ENCODE measurements at regions not wholly inside any gene's neighbourhood (a gene's known extent, or its start where the extent isn't known, plus 50 kb on each side); places are given as distances from the start of the nearest gene placed in this dataset.

DNA sequence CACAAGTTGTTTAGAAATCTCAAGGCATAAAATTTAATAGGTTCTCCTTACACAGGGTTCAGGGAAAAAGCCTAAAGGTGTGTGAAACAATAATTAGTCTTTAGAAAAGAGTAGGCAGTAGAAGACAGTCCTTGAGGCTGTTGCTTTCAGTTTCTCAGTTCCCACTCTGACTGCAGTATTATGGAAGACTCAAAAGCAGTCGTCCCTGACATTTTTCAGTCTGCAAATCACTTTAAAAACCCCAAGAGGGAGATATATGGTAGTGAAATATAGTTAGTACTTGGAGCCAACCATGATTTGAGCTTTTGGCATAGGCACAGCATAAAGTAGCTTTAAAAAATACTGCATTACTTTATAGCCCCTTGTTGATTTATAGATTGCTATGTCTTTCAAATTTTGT lies 299.7 kb downstream of the OLFM3 start:
- H3K9me3 ChIP-seq = no peaks in the 10 kb centered on the region
- intact Hi-C loops (cut with DNase I) = no loop called here
- no peaks in the 10 kb centered on the region for H3K36me3 ChIP-seq
- DNase-seq = no peak
- no peak overlapping the region for H3K4me3 ChIP-seq (replicated peaks in 1 of 3)
- TF ChIP-seq, protein P1, sequence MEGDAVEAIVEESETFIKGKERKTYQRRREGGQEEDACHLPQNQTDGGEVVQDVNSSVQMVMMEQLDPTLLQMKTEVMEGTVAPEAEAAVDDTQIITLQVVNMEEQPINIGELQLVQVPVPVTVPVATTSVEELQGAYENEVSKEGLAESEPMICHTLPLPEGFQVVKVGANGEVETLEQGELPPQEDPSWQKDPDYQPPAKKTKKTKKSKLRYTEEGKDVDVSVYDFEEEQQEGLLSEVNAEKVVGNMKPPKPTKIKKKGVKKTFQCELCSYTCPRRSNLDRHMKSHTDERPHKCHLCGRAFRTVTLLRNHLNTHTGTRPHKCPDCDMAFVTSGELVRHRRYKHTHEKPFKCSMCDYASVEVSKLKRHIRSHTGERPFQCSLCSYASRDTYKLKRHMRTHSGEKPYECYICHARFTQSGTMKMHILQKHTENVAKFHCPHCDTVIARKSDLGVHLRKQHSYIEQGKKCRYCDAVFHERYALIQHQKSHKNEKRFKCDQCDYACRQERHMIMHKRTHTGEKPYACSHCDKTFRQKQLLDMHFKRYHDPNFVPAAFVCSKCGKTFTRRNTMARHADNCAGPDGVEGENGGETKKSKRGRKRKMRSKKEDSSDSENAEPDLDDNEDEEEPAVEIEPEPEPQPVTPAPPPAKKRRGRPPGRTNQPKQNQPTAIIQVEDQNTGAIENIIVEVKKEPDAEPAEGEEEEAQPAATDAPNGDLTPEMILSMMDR (IDR thresholded peaks at IDR 0.05) = no peak
- TF ChIP-seq POLR2A (IDR thresholded peaks at IDR 0.05) = no peak
- 13 to 19% methylated on average over 1 of the region's 1 CpG for WGBS, 2 donors
- H3K27ac ChIP-seq = no peak overlapping the region
- H3K27me3 ChIP-seq = no peaks in the 10 kb centered on the region
- no peaks in the 10 kb centered on the region for H3K4me1 ChIP-seq

DNA sequence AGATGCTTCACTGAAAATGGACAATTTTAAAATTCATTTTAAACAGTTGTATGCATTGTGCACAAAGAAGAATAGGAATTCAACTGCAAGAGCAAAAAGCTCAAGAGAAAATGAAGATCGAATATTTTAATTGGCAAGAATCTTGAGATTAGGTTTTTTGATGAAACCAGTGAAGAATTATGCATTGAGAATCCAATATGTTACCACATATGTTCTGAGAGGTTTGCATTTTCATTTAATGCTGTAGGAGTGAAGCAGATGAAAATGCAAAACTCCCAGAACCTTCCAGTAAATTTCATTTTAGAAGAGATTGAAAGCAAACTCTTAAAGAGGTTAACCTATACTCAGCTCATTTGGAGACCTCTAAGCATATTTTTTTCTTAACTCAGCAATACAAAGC lies 298.0 kb downstream of the OLFM3 start:
- intact Hi-C loops (cut with DNase I) = no loop called here
- no peak for DNase-seq

DNA sequence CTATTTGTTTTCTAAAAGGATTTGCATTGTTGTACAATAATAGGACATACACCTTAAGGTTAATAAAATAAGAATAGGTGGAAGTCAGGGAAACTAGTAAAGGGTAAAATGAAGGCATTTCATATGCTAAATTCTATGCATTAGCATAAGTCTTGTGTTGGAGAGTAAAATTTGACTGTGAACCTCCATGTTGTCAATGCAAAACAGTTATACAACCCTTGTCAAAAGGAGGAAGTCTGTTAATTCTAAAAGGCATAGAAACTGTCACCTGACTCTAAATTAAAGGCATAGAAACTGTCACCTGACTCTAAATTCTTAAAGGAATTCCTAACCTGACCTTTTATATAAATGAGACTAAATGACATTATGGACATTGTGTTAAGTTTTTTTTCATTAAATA lies 291.8 kb downstream of the OLFM3 start:
- Histone ChIP-seq H3K36me3 (no peaks in the 10 kb centered on the region), H3K4me3 (replicated peaks in 1 of 3) (no peak overlapping the region), H3K27ac (no peak overlapping the region), H3K9me3 (no peaks in the 10 kb centered on the region), H3K4me1 (no peaks in the 10 kb centered on the region), H3K27me3 (no peaks in the 10 kb centered on the region)
- DNase-seq = no peak
- TF ChIP-seq, protein P1 (IDR thresholded peaks at IDR 0.05) = no peak
- TF ChIP-seq POLR2A (IDR thresholded peaks at IDR 0.05) = no peak
- intact Hi-C loops (cut with DNase I) = no loop called here

More for the DNA sequence above, 298.0 kb downstream of the OLFM3 start:
- H3K4me1 ChIP-seq = no peaks in the 10 kb centered on the region
- H3K4me3 ChIP-seq (replicated peaks in 1 of 3) = no peak overlapping the region
- H3K27ac ChIP-seq = no peak overlapping the region
- TF ChIP-seq POLR2A (IDR thresholded peaks at IDR 0.05) = no peak
- TF ChIP-seq, protein P1 (IDR thresholded peaks at IDR 0.05) = no peak
- no peaks in the 10 kb centered on the region for H3K36me3 ChIP-seq
- no peaks in the 10 kb centered on the region for H3K9me3 ChIP-seq
- WGBS, 2 donors = 76 to 83% methylated on average over 1 of the region's 1 CpG
- no peaks in the 10 kb centered on the region for H3K27me3 ChIP-seq

DNA sequence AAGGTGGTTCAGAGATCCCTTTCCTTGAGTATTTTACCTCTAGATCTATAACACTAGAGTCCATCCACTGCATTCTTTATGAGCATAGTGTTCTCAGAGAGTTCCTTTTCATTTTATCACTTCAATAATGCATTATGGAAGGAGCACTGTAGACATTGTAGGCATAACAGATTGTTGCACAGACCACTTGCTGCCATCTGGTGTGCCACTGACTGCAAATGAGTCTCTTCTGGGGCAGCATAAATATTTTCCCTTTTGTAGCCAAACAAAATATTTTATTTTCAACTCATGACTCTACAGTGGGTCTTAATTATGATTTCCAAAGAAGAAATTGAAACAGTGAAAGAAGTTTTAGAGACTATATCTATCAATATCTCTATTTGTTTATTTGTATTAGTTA lies 290.4 kb downstream of the OLFM3 start:
- Histone ChIP-seq H3K4me1 (no peaks in the 10 kb centered on the region), H3K27me3 (no peaks in the 10 kb centered on the region), H3K9me3 (no peaks in the 10 kb centered on the region), H3K36me3 (no peaks in the 10 kb centered on the region), H3K27ac (no peak overlapping the region), H3K4me3 (replicated peaks in 1 of 3) (no peak overlapping the region)
- TF ChIP-seq, protein P1 (IDR thresholded peaks at IDR 0.05) = no peak
- no peak for TF ChIP-seq POLR2A (IDR thresholded peaks at IDR 0.05)
- DNase-seq = no peak
- intact Hi-C loops (cut with DNase I) = no loop called here

DNA sequence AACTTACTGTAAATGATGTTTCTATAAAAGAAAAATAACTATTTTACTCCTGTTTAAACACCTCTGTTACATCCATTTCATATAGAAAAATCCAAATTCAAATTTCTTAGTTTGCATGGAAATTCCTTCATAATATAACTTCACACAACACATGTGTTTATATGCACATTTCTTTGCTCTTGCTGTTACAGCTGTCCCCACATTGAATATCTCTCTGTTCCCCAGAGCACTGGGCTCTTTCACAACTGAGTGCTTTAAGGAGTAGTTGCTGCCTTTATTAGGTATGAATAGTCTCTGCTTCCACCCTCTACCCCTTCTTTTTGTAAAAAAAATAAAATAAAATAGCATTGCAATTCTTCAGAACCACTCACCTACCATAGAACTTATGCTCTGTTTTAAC lies 287.0 kb downstream of the OLFM3 start:
- intact Hi-C loops (cut with DNase I) = no loop called here
- DNase-seq = no peak
- Histone ChIP-seq H3K9me3 (no peaks in the 10 kb centered on the region), H3K36me3 (no peaks in the 10 kb centered on the region), H3K27ac (no peak overlapping the region), H3K4me3 (replicated peaks in 1 of 3) (no peak overlapping the region), H3K27me3 (no peaks in the 10 kb centered on the region), H3K4me1 (no peaks in the 10 kb centered on the region)
- TF ChIP-seq POLR2A (IDR thresholded peaks at IDR 0.05) = no peak
- TF ChIP-seq, protein P1 (IDR thresholded peaks at IDR 0.05) = no peak
